WTC11 (cell line): ENCODE measurements at regions not wholly inside any gene's neighbourhood (a gene's known extent, or its start where the extent isn't known, plus 50 kb on each side); places are given as distances from the start of the nearest gene placed in this dataset.
A peak's percentile ranks its signal among the peaks of the same experiment; 100 is the strongest.

Source experiments
- ATAC-seq: fragments of 200-7000 bp; cut with Tn5 transposase; 2 replicates; pipeline ENCODE4 v1.10.0; 2021; ENCODE audit warnings: mild to moderate bottlenecking, moderate library complexity
- CTCF ChIA-PET: fragments of 300-600 bp; sonication (Branson Sonifier 250); formaldehyde crosslinking; loops from one replicate; lab custom pipeline; 2021; ENCODE audit warnings: antibody characterized with exemption; lab: Charles Lee
- POLR2A ChIA-PET: fragments of 350-600 bp; sonication (Branson Sonifier 250); formaldehyde crosslinking; loops from one replicate; lab custom pipeline; 2021; ENCODE audit warnings: antibody characterized with exemption; lab: Charles Lee
- DNase-seq: peaks from one replicate; pipeline ENCODE4 v3.0.0; 2021; ENCODE audit warnings: low spot score
- H3K27ac Mint-ChIP-seq: 2 replicates; pipeline ENCODE4 v1.8.0; 2021; ENCODE audit warnings: mixed read lengths
- H3K27me3 Mint-ChIP-seq: 2 replicates; pipeline ENCODE4 v1.8.0; 2021; ENCODE audit warnings: low read depth, mild to moderate bottlenecking, moderate library complexity, mixed read lengths
- H3K36me3 Mint-ChIP-seq: 2 replicates; pipeline ENCODE4 v1.8.0; 2021; ENCODE audit warnings: mixed read lengths
- H3K4me1 Mint-ChIP-seq: 2 replicates; pipeline ENCODE4 v1.8.0; 2022; ENCODE audit warnings: mixed read lengths
- H3K4me3 Mint-ChIP-seq: 2 replicates; pipeline ENCODE4 v1.8.0; 2021; ENCODE audit warnings: mild to moderate bottlenecking, moderate library complexity, mixed read lengths
- H3K9me3 Mint-ChIP-seq: 2 replicates; pipeline ENCODE4 v1.8.0; 2021; ENCODE audit warnings: mixed read lengths
- CBFB ChIP-seq: sonication (generic); formaldehyde crosslinking; IDR thresholded peaks from 2 replicates; pipeline ENCODE4 v1.8.1; 2022; ENCODE audit warnings: mild to moderate bottlenecking, low read depth, missing genetic modification reagents
- CREM ChIP-seq: sonication (generic); formaldehyde crosslinking; IDR thresholded peaks from 2 replicates; pipeline ENCODE4 v1.8.1; 2022; ENCODE audit warnings: mild to moderate bottlenecking, missing genetic modification reagents, moderate library complexity
- FOXK1 ChIP-seq: sonication (generic); formaldehyde crosslinking; IDR thresholded peaks from 2 replicates; pipeline ENCODE4 v1.8.0; 2022; ENCODE audit warnings: mild to moderate bottlenecking, moderate library complexity, missing genetic modification reagents
- GRHL2 ChIP-seq: fragments of 250-450 bp; sonication (Bioruptor Pico); IDR thresholded peaks from 2 replicates; pipeline ENCODE4 v1.8.0; 2022; ENCODE audit warnings: mild to moderate bottlenecking, moderate library complexity; ENCODE audit not compliant: insufficient replicate concordance, severe bottlenecking
- MYBL2 ChIP-seq: sonication (generic); formaldehyde crosslinking; IDR thresholded peaks from 2 replicates; pipeline ENCODE4 v1.8.1; 2023; ENCODE audit warnings: mild to moderate bottlenecking, moderate library complexity, missing genetic modification reagents
- NFATC4 ChIP-seq: fragments of 250-450 bp; sonication (Bioruptor Pico); IDR thresholded peaks from 2 replicates; pipeline ENCODE4 v1.9.0; 2021; ENCODE audit warnings: mild to moderate bottlenecking
- NR2C2 ChIP-seq: sonication (generic); formaldehyde crosslinking; IDR thresholded peaks from 2 replicates; pipeline ENCODE4 v1.8.0; 2022; ENCODE audit warnings: mild to moderate bottlenecking, missing genetic modification reagents
- RELA ChIP-seq: sonication (generic); formaldehyde crosslinking; IDR thresholded peaks from 2 replicates; pipeline ENCODE4 v1.8.1; 2022; ENCODE audit warnings: missing genetic modification reagents, mild to moderate bottlenecking, borderline replicate concordance
- SOX15 ChIP-seq: fragments of 250-450 bp; sonication (Bioruptor Pico); IDR thresholded peaks from 2 replicates; pipeline ENCODE4 v1.9.0; 2021; ENCODE audit warnings: mild to moderate bottlenecking
- SP1 ChIP-seq: sonication (generic); formaldehyde crosslinking; conservative IDR thresholded peaks from 2 replicates; pipeline ENCODE4 v1.8.1; 2022; ENCODE audit warnings: missing genetic modification reagents
- TCF7 ChIP-seq: sonication (generic); formaldehyde crosslinking; IDR thresholded peaks from 2 replicates; pipeline ENCODE4 v1.8.0; 2022; ENCODE audit warnings: mild to moderate bottlenecking, low read depth, missing genetic modification reagents, moderate library complexity
- TEAD1 ChIP-seq: sonication (generic); formaldehyde crosslinking; IDR thresholded peaks from 2 replicates; pipeline ENCODE4 v1.8.0; 2022; ENCODE audit warnings: mild to moderate bottlenecking, missing genetic modification reagents
- ZBTB21 ChIP-seq: sonication (generic); formaldehyde crosslinking; IDR thresholded peaks from 2 replicates; pipeline ENCODE4 v1.8.1; 2023; ENCODE audit warnings: mild to moderate bottlenecking, missing genetic modification reagents, borderline replicate concordance
- ZNF121 ChIP-seq: sonication (generic); formaldehyde crosslinking; IDR thresholded peaks from 2 replicates; pipeline ENCODE4 v1.8.0; 2023; ENCODE audit warnings: missing genetic modification reagents
- ZNF219 ChIP-seq: sonication (generic); formaldehyde crosslinking; IDR thresholded peaks from 2 replicates; pipeline ENCODE4 v1.8.0; 2023; ENCODE audit warnings: missing genetic modification reagents, mild to moderate bottlenecking, borderline replicate concordance
- ZNF416 ChIP-seq: fragments of 250-450 bp; sonication (Bioruptor Pico); IDR thresholded peaks from 2 replicates; pipeline ENCODE4 v1.9.0; 2021; ENCODE audit warnings: mild to moderate bottlenecking, inconsistent platforms
- TF ChIP-seq, protein P1 (sequence below): fragments of 250-450 bp; sonication (Bioruptor Pico); IDR thresholded peaks from 2 replicates; pipeline ENCODE4 v1.9.0; 2021; ENCODE audit warnings: mild to moderate bottlenecking
- TF ChIP-seq, protein P2 (sequence below): sonication (generic); formaldehyde crosslinking; IDR thresholded peaks from 2 replicates; pipeline ENCODE4 v1.8.1; 2023; ENCODE audit warnings: mild to moderate bottlenecking, missing genetic modification reagents, moderate library complexity
- TF ChIP-seq, protein P3 (sequence below): sonication (generic); formaldehyde crosslinking; IDR thresholded peaks from 2 replicates; pipeline ENCODE4 v1.8.0; 2022; ENCODE audit warnings: mild to moderate bottlenecking, missing genetic modification reagents

DNA sequence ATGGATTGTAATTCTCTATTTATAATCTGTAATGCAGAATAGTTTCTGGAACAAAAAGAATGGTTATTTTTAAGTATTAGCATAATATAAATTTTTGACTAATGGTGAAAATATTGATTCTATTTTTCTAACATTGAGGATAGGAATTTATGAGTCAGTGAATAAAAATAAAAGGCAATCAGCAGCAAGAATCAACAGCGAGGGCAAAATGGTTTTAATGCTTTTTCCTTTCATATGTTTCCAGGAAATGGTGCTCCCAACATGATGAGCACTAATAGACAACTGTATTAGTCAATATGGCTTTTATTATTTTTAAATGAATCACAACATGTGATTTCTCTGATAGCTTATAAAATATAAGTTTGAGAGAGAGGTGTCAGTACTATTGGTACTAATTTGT is 90.7 kb upstream of the TFPI start (continued):
- no peak for TF ChIP-seq ZNF219 (CRISPR knock-in tag)
- TF ChIP-seq ZNF121 (CRISPR knock-in tag): no peak
- TF ChIP-seq, all 79 proteins: peak for 0

DNA sequence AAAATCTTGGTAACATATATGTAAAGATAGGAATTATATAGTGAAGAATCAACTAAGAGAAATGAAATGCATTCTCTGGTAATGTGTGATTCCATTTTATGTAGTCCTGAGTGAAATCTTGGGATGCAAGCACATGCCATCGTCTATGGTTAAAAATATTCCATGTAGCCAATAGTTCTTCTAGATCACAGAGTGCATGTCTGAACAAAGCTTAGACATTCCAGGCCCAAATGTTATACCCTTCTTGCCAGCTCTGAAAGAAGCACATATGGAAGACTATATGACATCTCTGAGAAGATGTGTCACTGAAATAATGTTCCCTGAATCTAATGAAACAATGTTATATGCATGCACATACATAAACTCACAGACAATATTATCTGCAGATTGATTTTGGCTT is 92.3 kb upstream of the TFPI start:
- DNase-seq: no peak
- ATAC-seq: no peak
- TF ChIP-seq GRHL2 (CRISPR knock-in tag) (no peak), ZNF416 (0 out of 2 replicates have a peak, but pooled peaks have one; percentile 32), NFATC4 (CRISPR knock-in tag) (no peak)
- Mint-ChIP-seq H3K4me3 (no peak overlapping the region), H3K27ac (no peak overlapping the region), H3K27me3 (no peaks in the 10 kb centered on the region), H3K36me3 (peaks cover 10% of the 10 kb centered on the region; the same call in 1 of the 2 replicates), H3K9me3 (no peaks in the 10 kb centered on the region), H3K4me1 (no peaks in the 10 kb centered on the region)
- POLR2A ChIA-PET: no interaction called here
- CTCF ChIA-PET: no interaction called here

DNA sequence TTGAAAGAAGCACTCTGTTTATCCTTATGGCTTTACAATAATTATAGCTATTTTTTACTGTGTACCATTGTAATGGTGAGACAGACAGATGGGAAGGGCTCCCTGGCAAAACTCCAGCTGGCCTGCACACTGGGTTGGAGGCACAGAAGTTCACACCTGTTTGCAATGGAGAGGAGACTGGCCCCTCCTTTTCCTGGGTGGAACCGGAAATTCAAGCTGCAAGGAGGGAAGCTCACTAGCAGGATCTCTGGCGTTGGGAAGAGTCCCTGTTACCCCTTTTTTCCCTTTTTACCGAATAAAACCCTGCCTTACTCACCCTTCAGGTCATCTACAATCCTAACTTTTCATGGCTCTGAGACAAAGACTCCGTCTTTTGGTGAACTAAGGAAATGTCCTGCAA is 100.3 kb upstream of the TFPI start:
- POLR2A ChIA-PET: interaction anchor here (0.6 kb wide), 1 partner anchor 65 kb away, joined by 4 read pairs; no protein-coding TSS in a partner anchor
- DNase-seq: no peak
- peak overlapping the region; percentile 20; the same call in 1 of the 2 replicates for H3K4me3 Mint-ChIP-seq

DNA sequence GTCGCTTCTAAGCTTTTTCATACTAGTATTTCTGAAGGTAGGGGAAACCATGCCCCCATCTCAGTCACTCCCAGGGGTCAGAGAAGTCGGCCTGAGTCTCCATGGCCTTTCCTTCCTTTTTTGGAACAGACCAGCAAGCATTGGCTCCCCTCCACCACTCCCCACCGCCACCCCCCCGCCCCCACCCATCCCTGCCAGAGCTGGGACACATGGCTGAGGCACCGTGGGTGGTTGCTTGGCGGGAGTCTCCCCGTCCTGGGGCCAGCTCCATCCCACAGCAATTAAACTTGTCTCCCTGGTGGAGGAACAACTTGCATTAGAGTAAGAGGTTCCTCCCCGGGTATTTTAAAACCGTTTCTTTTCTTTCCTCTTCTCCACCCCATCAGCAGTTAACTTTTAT is 100.8 kb upstream of the TFPI start:
- Mint-ChIP-seq H3K27me3 (no peaks in the 10 kb centered on the region), H3K4me3 (peak overlapping the region; percentile 50), H3K27ac (0 out of 2 replicates have a peak overlapping the region, but pooled peaks have one; percentile 54), H3K4me1 (peaks cover 52% of the 10 kb centered on the region), H3K36me3 (peaks cover 10% of the 10 kb centered on the region; the same call in 1 of the 2 replicates), H3K9me3 (no peaks in the 10 kb centered on the region)
- TF ChIP-seq, protein P1, sequence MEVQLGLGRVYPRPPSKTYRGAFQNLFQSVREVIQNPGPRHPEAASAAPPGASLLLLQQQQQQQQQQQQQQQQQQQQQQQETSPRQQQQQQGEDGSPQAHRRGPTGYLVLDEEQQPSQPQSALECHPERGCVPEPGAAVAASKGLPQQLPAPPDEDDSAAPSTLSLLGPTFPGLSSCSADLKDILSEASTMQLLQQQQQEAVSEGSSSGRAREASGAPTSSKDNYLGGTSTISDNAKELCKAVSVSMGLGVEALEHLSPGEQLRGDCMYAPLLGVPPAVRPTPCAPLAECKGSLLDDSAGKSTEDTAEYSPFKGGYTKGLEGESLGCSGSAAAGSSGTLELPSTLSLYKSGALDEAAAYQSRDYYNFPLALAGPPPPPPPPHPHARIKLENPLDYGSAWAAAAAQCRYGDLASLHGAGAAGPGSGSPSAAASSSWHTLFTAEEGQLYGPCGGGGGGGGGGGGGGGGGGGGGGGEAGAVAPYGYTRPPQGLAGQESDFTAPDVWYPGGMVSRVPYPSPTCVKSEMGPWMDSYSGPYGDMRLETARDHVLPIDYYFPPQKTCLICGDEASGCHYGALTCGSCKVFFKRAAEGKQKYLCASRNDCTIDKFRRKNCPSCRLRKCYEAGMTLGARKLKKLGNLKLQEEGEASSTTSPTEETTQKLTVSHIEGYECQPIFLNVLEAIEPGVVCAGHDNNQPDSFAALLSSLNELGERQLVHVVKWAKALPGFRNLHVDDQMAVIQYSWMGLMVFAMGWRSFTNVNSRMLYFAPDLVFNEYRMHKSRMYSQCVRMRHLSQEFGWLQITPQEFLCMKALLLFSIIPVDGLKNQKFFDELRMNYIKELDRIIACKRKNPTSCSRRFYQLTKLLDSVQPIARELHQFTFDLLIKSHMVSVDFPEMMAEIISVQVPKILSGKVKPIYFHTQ (CRISPR knock-in tag): no peak
- POLR2A ChIA-PET: interaction anchor here (0.6 kb wide), 1 partner anchor 65 kb away, joined by 4 read pairs; no protein-coding TSS in a partner anchor
- peak; percentile 21 for ATAC-seq
- DNase-seq: no peak
- CTCF ChIA-PET: interaction anchor here (0.7 kb wide), 1 partner anchor 36 kb away, joined by 3 read pairs; no protein-coding TSS in a partner anchor

More for the DNA sequence above, 100.3 kb upstream of the TFPI start:
- TF ChIP-seq CBFB (CRISPR knock-in tag): no peak
- TF ChIP-seq, protein P2, sequence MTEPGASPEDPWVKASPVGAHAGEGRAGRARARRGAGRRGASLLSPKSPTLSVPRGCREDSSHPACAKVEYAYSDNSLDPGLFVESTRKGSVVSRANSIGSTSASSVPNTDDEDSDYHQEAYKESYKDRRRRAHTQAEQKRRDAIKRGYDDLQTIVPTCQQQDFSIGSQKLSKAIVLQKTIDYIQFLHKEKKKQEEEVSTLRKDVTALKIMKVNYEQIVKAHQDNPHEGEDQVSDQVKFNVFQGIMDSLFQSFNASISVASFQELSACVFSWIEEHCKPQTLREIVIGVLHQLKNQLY: no peak
- TF ChIP-seq NR2C2 (CRISPR knock-in tag): no peak
- TF ChIP-seq ZBTB21 (CRISPR knock-in tag): no peak
- no peak for TF ChIP-seq MYBL2 (CRISPR knock-in tag)
- TF ChIP-seq RELA (CRISPR knock-in tag): no peak
- TF ChIP-seq CREM: no peak
- TF ChIP-seq TEAD1 (CRISPR knock-in tag): no peak
- ATAC-seq: peak; percentile 36
- Mint-ChIP-seq H3K9me3 (no peaks in the 10 kb centered on the region), H3K4me1 (peaks cover 52% of the 10 kb centered on the region), H3K36me3 (peaks cover 12% of the 10 kb centered on the region; the same call in 1 of the 2 replicates), H3K27ac (0 out of 2 replicates have a peak overlapping the region, but pooled peaks have one; percentile 54), H3K27me3 (no peaks in the 10 kb centered on the region)
- CTCF ChIA-PET: interaction anchor here (0.7 kb wide), 1 partner anchor 36 kb away, joined by 3 read pairs; no protein-coding TSS in a partner anchor

DNA sequence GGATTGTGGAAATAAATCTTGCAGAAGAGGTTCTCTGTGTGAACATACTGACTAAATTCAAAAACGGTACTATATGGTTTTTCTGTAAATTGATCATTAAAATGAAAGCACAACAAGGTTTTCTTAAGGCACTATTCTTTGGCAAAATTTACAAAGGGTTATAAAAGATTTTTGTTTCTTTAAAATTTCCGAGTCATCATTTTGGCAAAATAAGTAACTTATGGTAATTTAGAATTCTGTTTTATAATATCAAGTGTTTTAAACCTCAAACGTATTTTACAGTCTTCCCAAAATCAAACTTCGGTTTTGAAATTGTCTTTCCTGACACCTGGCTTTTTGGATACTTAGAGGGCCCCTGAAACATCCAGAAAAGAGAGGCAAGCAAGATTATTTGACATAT is 101.9 kb upstream of the TFPI start:
- H3K9me3 Mint-ChIP-seq: peaks cover 9% of the 10 kb centered on the region
- CTCF ChIA-PET: no interaction called here
- ATAC-seq: no peak
- TF ChIP-seq, protein P2: no peak
- TF ChIP-seq SOX15: no peak
- TF ChIP-seq SP1: no peak
- TF ChIP-seq GRHL2 (CRISPR knock-in tag): no peak
- no peak for TF ChIP-seq FOXK1 (CRISPR knock-in tag)
- TF ChIP-seq, protein P3, sequence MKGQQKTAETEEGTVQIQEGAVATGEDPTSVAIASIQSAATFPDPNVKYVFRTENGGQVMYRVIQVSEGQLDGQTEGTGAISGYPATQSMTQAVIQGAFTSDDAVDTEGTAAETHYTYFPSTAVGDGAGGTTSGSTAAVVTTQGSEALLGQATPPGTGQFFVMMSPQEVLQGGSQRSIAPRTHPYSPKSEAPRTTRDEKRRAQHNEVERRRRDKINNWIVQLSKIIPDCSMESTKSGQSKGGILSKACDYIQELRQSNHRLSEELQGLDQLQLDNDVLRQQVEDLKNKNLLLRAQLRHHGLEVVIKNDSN (CRISPR knock-in tag): no peak
- no peak for TF ChIP-seq ZBTB21 (CRISPR knock-in tag)
- TF ChIP-seq TEAD1 (CRISPR knock-in tag): no peak
- no peak for TF ChIP-seq TCF7 (CRISPR knock-in tag)
- TF ChIP-seq NFATC4 (CRISPR knock-in tag): no peak
- no peaks in the 10 kb centered on the region for H3K27me3 Mint-ChIP-seq
- peak overlapping the region; percentile 51; the same call in 1 of the 2 replicates for H3K27ac Mint-ChIP-seq
- H3K4me3 Mint-ChIP-seq: peak overlapping the region; percentile 50
- peaks cover 16% of the 10 kb centered on the region for H3K36me3 Mint-ChIP-seq
- DNase-seq: no peak
- peaks cover 52% of the 10 kb centered on the region for H3K4me1 Mint-ChIP-seq
- POLR2A ChIA-PET: no interaction called here
